ENCODE measurements at regions not wholly inside any gene's neighbourhood (a gene's known extent, or its start where the extent isn't known, plus 50 kb on each side); places are given as distances from the start of the nearest gene placed in this dataset.

DNA sequence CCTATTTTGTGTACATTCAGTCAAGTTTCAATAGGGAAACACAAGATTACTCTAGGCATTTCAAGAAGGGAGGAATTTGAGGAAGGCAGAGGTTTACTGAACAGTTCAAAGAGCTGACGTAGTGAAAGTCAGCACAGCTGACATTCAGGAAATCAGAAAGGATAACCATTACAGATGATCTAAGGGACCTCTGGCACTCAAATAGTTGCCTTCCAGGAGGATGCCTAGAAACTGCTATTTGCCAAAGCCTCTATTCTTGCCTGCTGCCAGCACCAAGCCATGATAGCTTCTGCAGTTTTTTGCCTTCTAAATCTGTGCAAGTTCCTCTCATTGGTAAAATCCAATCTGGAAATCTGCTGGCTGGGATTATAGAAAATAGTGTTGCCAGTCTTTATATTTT lies 373.1 kb downstream of the CSNK1G3 start:
- no peak for DNase-seq

GRCh38 chr5:123882965-123883345 lies 371.0 kb downstream of the CSNK1G3 start:
- DNase-seq = no peak

DNA sequence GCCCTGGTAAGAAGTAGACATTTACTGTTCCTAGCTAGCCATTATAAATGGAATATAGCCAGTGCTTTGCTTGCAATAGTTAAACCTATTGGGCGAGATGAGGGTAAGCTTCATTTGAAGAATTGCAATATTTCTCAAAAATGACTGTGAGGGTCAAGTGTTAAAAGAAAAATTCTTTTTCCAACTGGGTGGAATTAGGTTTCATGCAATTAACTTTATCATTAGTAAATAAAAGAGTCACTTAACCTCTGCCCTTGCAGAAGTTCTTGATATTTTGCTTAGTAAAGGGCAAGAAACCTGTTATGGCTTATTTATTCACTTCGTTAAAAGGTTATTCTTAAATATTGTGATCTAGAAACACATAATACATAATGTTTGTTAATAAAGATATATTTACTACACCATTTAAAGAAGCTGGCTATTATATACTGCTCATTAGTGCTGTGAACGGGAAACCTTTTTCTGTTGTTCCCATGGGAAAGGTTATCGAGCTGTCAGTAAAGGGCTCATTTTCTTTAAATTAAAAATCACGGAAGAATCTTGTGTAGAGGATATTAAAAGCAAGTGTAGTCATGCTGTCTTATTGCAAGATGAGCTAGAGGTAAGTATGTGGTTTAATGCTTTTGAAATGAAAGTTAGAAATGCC lies 370.5 kb downstream of the CSNK1G3 start:
- no peak for DNase-seq

DNA sequence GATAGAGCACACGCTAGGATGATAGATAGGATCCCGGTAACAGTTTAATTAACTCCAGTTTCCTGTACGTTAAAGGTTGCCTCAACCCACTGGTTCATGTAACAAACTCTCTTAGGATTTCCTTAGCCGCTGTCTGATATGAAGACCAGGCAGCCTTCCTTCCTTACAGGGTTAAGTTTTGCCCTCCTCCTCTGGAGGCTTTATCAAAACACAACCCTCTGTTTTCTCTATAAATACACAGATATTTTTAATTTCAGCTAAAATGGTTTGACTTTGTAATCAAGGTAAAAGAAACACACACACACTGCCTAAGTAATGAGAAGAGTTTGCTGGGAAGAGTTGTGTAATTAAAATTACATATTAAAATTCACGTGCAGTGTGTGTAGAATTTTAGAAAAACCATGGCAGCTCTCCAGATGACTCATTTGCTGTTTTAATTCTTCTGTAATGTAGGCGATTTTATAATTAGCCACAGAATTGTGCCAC lies 369.8 kb downstream of the CSNK1G3 start:
- no peak for DNase-seq

DNA sequence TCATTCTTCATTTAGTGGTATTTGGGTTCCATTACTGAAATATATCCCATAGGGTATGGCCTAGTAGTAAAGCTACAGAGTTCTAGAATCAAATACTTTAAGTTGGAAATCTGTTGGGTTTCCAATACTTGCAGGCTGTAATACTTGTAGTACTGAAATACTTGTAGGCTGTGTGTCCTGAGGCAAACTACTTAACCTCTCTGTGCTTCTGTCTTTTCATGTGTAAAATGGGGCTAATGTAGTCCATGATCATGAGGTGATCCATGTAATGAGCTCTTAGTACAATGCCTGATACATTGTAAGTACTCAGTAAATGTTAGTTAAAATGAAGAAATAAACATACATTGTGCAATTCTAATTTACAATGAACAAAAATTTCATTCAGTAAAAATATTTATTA lies 368.9 kb downstream of the CSNK1G3 start:
- DNase-seq = no peak

DNA sequence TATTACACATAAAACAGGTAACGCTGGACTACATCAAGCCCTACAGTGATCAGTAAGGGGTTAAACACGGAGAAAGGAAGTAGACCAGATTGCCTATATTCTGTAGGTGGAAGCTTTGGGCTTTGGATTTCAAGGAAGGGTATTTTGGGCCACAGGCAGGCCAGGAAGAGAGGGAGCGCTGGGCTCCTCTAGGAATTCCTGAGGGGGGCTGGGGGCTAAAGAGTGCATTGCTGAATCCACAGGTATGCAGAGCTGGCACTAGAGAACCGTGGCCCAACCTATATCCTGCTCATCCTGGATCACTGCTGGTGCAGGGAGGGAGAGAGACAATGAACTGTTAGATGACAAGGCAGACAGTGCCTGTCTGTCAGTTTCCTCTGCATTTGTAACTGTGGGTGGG lies 367.1 kb downstream of the CSNK1G3 start:
- DNase-seq = no peak

GRCh38 chr5:123876276-123876790 lies 364.4 kb downstream of the CSNK1G3 start:
- DNase-seq = no peak

GRCh38 chr5:123875561-123876275 lies 363.7 kb downstream of the CSNK1G3 start:
- DNase-seq = no peak

DNA sequence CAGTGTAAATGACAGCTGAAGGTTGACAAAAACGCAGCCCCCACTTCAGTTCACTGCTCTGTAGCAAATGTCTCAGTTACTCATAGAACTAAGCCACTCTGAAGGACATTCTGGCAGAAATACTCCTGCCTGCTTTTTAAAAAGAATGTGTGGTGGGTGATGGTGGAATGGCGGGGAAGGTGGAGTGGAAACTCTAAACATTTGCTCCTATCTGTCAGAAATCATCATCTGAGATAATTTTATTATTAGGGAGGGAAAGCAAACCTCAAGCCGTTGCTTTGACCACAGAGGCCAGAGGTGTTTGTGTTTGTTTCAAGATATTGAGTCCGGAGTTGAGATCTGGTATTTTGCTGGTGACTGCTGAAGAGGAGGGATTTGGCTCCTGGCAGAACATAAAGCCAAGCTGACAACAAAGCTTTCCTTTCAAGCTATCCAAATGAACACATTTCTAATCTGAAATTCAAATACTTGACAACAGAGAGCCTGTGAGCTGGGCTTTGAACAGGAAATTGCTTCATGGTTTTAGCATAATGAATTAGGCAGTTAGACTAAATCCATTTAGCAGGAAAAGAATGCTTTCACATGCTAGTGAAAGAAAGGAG lies 362.7 kb downstream of the CSNK1G3 start:
- no peak for DNase-seq

DNA sequence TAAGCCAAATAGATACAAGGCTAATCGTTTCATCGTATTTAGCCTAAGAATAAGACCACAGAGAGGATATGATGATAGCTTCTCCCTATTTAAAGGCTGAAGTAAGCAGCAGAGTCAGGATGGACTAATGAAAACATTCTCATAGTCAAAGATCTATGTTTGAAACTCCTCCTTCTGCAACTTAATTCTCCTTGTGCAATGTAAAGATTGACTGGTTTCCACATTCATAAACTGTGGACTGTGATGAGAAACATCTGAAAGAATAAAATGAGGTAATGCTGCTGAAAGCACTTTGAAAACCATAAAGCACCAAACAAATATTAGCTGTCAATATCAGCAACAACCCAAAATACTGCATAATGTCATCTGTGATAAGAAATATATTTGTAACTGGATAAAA lies 361.9 kb downstream of the CSNK1G3 start:
- DNase-seq = no peak

DNA sequence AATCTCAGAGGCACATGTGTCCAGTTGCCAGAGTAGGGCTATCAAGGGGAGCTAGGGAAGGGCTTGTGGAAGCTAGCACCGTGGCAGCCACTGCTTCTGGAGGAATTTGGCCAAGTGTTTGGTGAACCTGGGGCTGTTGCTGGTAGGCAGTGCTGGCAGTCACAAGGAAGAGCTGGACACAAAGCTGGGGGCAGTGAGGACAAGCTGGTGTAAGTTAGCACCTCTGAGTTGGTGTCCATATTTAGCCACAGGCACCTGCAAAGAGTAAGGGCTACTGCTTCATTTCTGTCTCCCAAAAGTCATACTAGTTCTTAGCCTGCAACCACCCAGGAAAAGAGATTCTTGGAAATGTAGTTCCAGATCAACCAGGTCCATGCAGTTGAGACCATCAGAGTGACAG lies 359.4 kb downstream of the CSNK1G3 start:
- no peak for DNase-seq

GRCh38 chr5:123868881-123869280 lies 356.9 kb downstream of the CSNK1G3 start:
- DNase-seq = no peak

DNA sequence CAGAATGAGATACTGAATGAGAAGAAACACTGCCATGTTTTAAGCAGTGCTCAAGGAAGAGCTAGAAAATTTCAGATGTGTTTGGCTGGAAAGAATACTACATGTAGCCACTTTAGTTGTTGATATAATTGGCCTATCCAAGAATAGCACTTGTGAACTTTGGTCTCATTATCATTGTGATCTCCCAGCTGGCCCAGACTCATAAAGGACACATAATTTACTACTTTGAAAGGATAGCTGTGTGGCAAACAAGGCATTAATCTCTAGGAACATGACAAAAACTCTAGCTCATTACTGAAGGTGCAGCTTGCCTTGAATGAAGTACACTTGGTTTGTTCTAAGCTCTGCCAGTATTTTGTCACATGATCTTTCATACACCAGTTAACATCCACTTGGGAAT lies 356.3 kb downstream of the CSNK1G3 start:
- no peak for DNase-seq

- no peak for DNase-seq
Measured at GRCh38 chr5:123865641-123866040, 353.7 kb downstream of the CSNK1G3 start.

DNA sequence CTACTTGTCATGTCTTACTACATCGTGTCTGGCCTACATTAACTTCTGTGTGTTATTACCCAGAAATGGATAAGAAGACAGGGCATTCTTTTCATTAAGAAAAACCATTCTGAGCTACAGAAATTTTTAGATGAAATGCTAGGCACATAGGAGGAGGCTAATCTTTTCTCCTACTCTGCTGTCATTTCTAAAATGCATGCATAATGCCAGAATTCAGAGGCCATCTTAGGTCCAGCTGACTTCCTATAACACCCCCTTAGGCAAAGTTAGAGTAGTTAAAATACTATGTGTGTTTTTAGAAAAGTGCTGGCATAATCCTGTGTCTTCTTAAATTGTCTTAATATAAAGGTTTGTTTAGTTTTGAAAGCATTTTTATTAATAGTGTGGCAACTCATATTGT lies 352.6 kb downstream of the CSNK1G3 start:
- no peak for DNase-seq

GRCh38 chr5:123858938-123859337 lies 347.0 kb downstream of the CSNK1G3 start:
- DNase-seq = no peak

GRCh38 chr5:123856766-123857165 lies 344.8 kb downstream of the CSNK1G3 start:
- no peak for DNase-seq

DNA sequence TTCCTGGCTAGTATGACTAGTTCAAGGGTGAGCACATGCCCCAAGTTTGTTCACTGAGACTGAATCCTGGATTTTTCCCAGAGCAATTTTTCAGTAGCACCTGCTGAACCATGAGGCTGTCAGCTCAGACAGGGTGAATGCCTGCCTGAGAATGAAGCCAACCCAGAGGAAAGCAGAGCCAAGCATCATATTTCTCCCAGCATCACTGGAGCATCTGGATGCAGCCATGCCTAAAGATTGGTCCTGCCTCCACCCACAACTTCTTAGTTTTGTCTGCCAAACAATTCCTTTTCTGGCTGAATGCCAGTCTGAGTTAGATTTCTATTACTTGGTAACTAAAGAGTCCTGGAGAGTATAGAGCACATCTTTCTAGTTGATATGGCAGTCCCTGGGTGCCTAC lies 343.6 kb downstream of the CSNK1G3 start:
- no peak for DNase-seq

GRCh38 chr5:123845356-123846100 lies 333.6 kb downstream of the CSNK1G3 start:
- no peak for DNase-seq

DNA sequence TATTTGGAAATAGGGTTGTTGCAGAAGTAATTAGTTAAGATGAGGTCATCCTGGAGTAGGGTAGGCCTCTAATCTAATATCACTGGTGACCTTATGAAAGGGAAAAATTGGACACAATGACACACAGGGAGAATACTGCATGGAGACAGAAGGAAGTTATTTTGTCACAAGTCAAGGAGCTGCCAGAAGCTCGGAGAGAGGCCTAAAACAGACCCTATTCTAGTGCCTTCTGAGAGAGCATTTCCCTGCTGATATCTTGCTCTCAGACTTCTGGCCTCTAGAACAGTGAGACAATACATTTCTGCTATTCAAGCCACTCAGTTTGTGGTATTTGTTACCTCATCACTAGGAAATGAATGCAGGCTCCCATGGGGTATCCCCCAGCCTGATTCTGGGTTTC lies 332.9 kb downstream of the CSNK1G3 start:
- DNase-seq = no peak

DNA sequence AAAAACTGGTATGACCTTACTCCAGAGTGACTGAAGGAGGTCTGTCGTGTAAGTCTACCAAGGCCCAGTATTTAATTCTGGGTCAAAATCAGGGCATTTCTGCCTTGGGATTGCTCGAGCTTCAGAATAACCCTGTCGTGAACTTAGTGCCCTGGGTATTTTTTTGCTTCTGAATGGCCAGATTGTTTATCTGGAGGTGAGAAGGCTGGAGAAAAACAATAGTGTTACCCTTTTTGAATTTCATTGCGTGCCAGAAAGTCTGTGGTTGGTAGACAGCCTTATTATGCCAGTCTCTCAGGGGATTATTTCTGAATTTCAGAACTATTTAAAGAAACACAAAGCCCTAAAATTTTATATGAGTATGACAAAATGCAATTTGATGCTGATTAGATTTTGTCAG lies 323.4 kb downstream of the CSNK1G3 start:
- DNase-seq = no peak

DNA sequence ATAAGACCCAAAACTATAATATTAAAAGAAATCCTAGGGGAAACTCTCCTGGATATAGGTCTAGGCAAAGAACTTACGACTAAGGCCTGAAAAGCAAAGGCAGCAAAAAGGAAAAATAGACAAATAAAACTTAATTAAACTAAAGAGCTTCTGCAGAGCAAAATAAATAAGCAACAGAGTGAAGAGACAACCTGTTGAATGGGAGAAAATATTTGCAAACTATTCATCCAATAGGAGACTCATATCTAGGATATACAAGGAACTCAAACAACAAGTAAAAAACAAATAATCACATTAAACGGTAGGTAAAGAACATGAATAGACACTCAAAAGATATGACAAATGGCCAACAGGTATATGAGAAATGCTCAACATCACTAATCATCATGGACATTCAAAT lies 318.6 kb downstream of the CSNK1G3 start:
- DNase-seq = no peak

GRCh38 chr5:123827811-123828210 lies 315.8 kb downstream of the CSNK1G3 start:
- no peak for DNase-seq

Data from CD4-positive, alpha-beta T cell treated with Interleukin-4 for 1 hour (primary cell).